IMR-90 (cell line): ENCODE measurements at regions not wholly inside any gene's neighbourhood (a gene's known extent, or its start where the extent isn't known, plus 50 kb on each side); places are given as distances from the start of the nearest gene placed in this dataset.
"Not testable (repeated sequence)": the region's sequence is repeated elsewhere in the genome, so short reads cannot be mapped to it uniquely, and the experiment has no call there.

Source experiments
- CEBPB ChIP-seq: IDR thresholded peaks from 2 replicates; pipeline ENCODE4 v1.6.1; 2012; ENCODE audit warnings: low read depth, low read length, improper control_type of control experiment
- CTCF ChIP-seq: conservative IDR thresholded peaks from 2 replicates; pipeline ENCODE4 v1.5.1; 2012; ENCODE audit warnings: mild to moderate bottlenecking, low read depth, low read length, improper control_type of control experiment
- ELK1 ChIP-seq: fragments of 150-350 bp; IDR thresholded peaks from 2 replicates; pipeline ENCODE4 v1.6.1; 2016; ENCODE audit warnings: low read depth, mild to moderate bottlenecking, low read length, moderate library complexity, borderline replicate concordance
- MAFK ChIP-seq: IDR thresholded peaks from 2 replicates; pipeline ENCODE4 v1.6.1; 2012; ENCODE audit warnings: low read depth, low read length, improper control_type of control experiment
- MAZ ChIP-seq: IDR thresholded peaks from 2 replicates; pipeline ENCODE4 v1.6.1; 2012; ENCODE audit warnings: low read depth, mild to moderate bottlenecking, low read length, improper control_type of control experiment, moderate library complexity, borderline replicate concordance
- MXI1 ChIP-seq: IDR thresholded peaks from 2 replicates; pipeline ENCODE4 v1.6.1; 2012; ENCODE audit warnings: low read depth, mild to moderate bottlenecking, low read length, moderate library complexity, borderline replicate concordance
- POLR2A ChIP-seq: IDR thresholded peaks from 2 replicates; pipeline ENCODE4 v1.6.1; 2012; ENCODE audit warnings: mild to moderate bottlenecking, low read depth, low read length
- RFX5 ChIP-seq: IDR thresholded peaks from 2 replicates; pipeline ENCODE4 v1.8.0; 2012; ENCODE audit warnings: low read depth, mild to moderate bottlenecking, low read length, moderate library complexity

GRCh38 chr11:134937193-134937592 is 525.2 kb upstream of the B3GAT1 start:
- TF ChIP-seq MXI1, POLR2A, CTCF, MAFK, ELK1, CEBPB, RFX5, MAZ: not testable (repeated sequence)
